Astrocyte (in vitro differentiated cells and primary cell): ENCODE measurements at regions not wholly inside any gene's neighbourhood (a gene's known extent, or its start where the extent isn't known, plus 50 kb on each side); places are given as distances from the start of the nearest gene placed in this dataset.

Experiments
- EZH2 ChIP-seq: IDR thresholded peaks from 2 replicates; pipeline ENCODE4 v1.6.1; 2012; ENCODE audit warnings: mild to moderate bottlenecking, low read length, inconsistent platforms; ENCODE audit not compliant: insufficient read depth
- TF ChIP-seq, protein P1 (sequence below): IDR thresholded peaks from 2 replicates; pipeline ENCODE4 v1.5.1; 2011; ENCODE audit warnings: low read depth, mild to moderate bottlenecking, inconsistent platforms, low read length, moderate library complexity; ENCODE audit not compliant: insufficient read depth

DNA sequence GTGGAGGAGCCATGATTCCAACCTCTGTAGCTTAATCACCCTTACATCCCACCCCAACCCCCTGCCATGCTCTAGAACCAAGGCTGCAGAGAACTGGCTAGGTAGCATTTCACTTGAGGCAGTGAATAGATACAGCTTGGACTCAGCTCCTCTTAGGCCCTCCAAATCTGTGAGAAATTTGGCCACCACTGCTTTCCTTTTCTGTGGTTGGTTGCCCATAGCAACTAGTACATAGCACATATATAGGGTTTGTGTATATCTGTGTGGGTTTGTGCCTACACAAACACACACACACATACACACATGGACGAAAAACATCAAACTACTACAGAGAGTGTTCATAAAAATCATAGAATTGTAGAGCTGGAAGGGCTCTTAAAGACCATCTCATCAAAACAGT lies 52.0 kb upstream of the CCDC160 start:
- TF ChIP-seq, protein P1, sequence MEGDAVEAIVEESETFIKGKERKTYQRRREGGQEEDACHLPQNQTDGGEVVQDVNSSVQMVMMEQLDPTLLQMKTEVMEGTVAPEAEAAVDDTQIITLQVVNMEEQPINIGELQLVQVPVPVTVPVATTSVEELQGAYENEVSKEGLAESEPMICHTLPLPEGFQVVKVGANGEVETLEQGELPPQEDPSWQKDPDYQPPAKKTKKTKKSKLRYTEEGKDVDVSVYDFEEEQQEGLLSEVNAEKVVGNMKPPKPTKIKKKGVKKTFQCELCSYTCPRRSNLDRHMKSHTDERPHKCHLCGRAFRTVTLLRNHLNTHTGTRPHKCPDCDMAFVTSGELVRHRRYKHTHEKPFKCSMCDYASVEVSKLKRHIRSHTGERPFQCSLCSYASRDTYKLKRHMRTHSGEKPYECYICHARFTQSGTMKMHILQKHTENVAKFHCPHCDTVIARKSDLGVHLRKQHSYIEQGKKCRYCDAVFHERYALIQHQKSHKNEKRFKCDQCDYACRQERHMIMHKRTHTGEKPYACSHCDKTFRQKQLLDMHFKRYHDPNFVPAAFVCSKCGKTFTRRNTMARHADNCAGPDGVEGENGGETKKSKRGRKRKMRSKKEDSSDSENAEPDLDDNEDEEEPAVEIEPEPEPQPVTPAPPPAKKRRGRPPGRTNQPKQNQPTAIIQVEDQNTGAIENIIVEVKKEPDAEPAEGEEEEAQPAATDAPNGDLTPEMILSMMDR, result no peak
- TF ChIP-seq EZH2, result no peak
